HG03159 (cell line): ENCODE measurements at regions not wholly inside any gene's neighbourhood (a gene's known extent, or its start where the extent isn't known, plus 50 kb on each side); places are given as distances from the start of the nearest gene placed in this dataset.
A peak's percentile ranks its signal among the peaks of the same experiment; 100 is the strongest.

Experiments used
- ATAC-seq: cut with Tn5 transposase; IDR thresholded peaks from one replicate; pipeline ENCODE4 v1.9.1; 2021; ENCODE audit warnings: mild to moderate bottlenecking, moderate library complexity; ENCODE audit not compliant: unreplicated experiment

DNA sequence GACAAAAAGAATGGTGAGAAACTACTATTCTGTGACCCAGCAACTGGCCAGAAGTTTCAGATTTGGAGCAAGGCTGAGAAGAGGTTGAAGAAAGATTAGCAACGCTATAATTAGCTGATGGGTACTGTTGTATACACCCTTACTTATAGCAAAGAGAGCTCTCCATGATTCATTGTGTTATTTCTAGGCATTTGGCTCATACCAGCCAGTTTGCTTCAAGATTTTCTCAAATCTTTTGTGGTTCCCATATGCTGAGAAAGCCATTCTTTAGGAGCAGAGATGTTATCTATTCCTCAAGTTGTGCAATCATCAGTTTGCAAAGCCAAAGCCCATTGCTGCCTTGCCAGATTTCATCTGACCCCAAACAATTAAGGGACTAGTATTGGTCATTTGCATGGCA is 179.4 kb downstream of the ETS1 start:
- no peak for ATAC-seq

DNA sequence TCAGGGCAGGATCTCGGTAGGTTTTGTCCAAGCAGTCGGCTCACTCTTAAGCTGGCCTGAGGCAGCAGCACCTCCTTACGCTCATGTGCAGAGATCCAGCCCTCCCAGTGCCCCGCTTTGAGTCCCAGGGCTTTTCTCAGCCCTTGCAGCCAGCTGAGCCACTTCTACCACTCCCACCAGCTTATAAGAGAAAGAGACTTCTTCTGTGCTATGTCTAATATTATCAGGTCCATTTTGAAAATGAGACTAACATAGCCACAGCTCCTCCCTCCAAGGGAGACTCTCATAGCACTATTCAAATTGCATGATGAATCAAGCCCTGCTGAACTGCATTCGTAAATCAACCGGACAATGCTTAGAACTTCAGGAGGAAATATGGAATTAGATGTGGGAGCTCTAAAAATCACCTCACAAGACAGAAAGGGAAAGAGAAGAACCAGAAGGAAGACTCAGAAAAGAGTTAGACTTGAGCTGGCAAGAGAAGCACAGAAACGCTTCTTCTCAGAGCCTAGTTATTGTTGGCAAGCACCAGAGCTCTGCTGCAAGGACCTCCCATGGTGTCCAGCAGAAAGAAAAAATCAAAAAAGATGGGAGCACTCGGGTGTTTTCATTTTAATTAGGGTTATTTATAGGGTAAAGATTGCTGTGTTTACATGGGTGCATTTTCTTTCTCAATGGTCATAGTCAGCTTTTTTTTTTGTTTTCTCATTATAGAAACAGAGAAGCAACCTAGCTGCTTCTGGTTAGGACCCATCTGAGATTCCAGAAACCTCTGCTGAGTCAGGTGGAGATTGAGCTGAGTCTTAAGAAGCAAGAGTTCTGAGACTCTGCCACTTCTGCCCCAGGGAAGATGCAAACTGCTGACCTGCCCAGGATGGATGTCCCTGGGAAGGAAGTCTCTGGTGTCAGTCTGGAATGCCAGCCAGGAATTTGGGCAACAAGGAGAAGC is 181.4 kb downstream of the ETS1 start:
- peak; percentile 47 for ATAC-seq

DNA sequence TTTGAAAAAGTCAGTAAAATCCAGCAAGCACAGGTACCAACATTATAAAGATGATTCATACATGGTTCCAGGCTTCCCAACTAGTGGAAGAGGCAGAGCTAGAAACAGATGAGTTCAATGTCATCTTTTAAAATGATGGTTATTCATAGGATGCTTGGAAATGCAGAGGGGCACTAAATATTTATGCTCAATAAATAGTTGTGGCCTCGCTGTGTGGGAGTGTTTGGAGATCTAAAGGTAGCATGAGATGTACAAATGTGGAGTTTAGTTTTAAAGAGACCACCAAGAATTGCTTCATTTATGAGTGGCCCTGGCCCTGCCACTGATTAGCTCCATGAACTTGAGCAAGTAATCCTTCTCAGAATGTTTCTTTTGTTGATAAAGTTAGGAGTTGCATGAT is 182.2 kb downstream of the ETS1 start:
- ATAC-seq, result no peak

- ATAC-seq, result no peak
These were observed 182.9 kb downstream of the ETS1 start for GRCh38 chr11:128404437-128404836.

GRCh38 chr11:128400382-128401203 is 186.8 kb downstream of the ETS1 start:
- ATAC-seq, result no peak

- peak; percentile 79 for ATAC-seq
These were observed 187.9 kb downstream of the ETS1 start for GRCh38 chr11:128399251-128400121.

DNA sequence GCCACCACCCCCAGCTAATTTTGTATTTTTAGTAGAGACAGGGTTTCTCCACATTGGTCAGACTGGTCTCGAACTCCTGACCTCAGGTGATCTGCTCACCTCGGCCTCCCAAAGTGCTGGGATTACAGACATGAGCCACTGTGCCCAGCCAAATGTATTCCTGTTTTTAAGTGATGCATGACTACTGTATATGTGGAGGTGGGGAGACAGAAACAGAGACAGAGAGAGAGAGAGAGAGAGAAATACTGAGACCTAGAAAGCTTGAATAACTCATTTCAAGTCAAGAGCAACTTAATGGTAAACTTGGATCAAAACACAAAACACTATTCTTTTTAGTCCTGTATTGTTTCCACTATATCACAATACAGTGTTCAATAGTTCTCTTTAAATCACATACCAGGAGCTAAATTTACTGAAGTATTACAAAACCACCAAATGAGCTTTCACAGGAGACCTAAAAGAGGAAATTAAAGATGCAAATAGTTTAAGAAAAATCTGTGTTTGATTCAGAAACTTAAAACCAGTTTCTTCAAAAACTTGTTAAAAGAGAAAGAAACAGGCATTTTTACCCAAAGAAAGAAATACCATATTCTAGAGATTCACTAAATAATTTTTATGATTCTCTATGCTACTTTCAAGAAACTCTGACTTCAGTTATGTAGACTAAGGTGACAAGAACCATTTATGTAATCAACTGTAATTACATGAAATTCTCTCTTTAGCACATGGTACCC is 188.7 kb downstream of the ETS1 start:
- ATAC-seq, result peak; percentile 60

GRCh38 chr11:128397362-128397761 is 190.0 kb downstream of the ETS1 start:
- ATAC-seq, result no peak

DNA sequence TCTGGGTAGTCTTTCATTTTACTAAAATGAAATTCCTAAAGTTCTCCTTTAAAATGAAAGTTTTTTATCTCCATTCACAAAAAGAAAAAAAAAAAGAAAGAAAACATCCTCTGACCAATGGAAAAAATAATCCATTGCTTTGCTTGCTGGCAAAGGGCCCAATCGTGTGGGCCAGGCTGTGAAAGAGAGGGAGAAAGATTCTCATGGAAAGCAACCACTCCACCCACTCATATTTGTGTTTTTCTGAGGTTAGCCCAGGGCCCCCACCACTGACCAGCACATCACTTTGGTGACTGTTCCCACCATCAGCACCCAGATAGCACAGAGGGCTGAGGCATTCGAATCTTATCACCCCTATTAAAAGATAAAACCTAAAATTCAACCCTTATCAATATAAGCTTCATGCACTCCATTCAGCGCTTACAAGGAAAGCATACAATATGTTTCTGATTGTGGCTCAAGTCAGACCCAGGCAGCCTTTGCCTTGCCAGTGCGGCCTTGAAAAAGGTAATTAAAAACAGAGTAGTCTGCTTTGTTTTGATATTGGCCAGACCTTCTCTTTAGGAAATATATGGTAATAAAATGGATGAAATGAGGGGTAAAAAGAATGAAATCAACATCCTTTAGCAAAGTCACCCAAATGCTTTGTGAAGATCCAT is 192.8 kb downstream of the ETS1 start:
- ATAC-seq, result no peak

DNA sequence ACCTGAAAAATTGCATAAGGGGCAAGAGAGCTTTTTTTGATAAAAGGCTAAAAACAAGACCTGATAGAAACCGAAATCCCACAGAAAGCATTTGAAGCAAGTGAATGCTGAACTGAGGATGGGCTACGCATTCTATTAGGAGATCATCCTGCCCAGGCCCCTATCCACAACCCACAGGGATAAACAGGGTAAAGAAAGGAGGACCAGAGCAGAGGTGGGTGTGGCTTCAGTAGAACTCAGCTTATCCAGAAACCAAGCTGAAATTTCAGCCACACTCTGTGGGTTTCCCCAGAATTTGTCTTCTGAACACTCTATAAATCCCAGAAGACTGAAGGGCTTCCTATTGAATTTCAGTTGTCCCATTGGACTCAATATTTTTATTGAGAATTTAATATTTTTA is 195.1 kb downstream of the ETS1 start:
- no peak for ATAC-seq

- ATAC-seq, result no peak
These were observed 195.5 kb downstream of the ETS1 start for GRCh38 chr11:128391811-128392210.

- no peak for ATAC-seq
These were observed 197.1 kb downstream of the ETS1 start for GRCh38 chr11:128390246-128390645.

- ATAC-seq, result no peak
These were observed 197.8 kb downstream of the ETS1 start for GRCh38 chr11:128389461-128389976.

DNA sequence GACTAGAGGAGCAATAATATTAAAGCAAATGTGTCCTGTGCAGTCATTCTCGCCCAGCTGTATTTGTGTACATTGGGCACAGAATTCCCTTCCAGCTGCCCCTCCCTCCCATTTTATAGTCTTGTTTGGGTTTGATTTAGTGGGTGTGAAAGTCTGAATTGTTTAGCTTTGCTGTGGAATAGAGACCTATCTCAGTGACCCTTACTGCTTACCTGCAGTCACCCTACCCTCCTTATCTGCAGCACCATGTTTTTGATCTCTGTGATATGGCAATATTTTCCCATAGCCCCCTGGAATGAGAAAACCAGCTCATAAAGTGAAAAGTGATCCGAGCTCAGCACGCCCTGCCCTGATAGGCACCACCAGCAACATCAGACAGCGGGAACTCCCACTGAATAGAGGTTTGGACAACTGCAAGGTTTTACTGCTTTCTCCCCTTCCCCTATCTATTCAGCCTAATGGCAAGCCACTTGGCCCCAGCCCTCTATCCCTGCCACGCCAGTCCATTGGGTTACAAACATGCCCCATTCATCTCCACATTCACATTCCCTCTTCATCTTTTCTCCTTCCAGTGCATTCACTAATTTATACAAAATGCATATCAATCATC is 199.0 kb downstream of the ETS1 start:
- no peak for ATAC-seq

- ATAC-seq, result no peak
These were observed 207.5 kb downstream of the ETS1 start for GRCh38 chr11:128379587-128380580.

DNA sequence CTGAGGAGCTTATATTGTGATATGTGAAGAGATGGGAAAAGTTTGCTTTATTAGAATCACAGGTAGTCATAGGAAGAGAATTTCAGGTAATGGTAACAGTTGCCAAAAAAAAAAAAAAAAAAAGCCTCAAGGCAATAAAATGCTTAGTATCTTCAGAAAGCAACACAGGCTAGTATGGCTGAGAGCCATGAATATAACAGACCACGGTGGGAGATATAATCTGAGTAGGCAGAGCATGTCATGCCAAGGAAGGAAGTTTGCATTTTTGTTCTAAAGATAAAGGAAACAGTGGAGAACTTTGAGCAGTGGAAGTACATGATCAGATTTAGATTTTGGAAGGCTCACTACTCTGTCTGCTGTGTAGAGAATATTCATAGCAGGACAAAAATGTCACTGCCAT is 211.4 kb downstream of the ETS1 start:
- no peak for ATAC-seq

DNA sequence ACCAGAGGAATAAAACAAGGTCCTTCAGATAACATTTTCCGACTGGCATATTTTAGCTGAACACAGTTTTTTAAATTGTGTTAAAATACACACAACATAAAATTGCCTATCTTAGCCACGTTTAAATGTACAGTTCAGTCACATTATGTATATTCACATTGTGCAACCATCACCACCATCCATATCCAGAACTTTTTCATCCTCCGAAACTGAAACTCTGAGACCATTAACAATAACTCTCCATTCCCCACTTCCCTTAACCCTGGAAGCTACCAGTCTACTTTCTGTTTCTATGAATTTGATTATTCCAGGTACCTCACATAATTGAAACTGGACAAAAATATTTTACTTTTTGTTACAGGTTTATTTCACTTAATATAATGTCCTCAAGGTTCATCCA is 213.3 kb downstream of the ETS1 start:
- ATAC-seq, result no peak

GRCh38 chr11:128372977-128373376 is 214.4 kb downstream of the ETS1 start:
- no peak for ATAC-seq
